HEK293 (cell line): ENCODE measurements at regions not wholly inside any gene's neighbourhood (a gene's known extent, or its start where the extent isn't known, plus 50 kb on each side); places are given as distances from the start of the nearest gene placed in this dataset.

ENCODE experiments used
- CTCF ChIA-PET: fragments of 350-600 bp; formaldehyde crosslinking; extraction: SDS; loops from one replicate; lab custom pipeline; 2021; ENCODE audit warnings: antibody characterized with exemption; lab: Yijun Ruan, JAX
- POLR2A ChIA-PET: fragments of 300-600 bp; formaldehyde crosslinking; extraction: SDS; loops from one replicate; lab custom pipeline; 2020; ENCODE audit warnings: antibody characterized with exemption, inconsistent platforms; lab: Yijun Ruan, JAX
- H3K27ac ChIP-seq: fragments of 200-500 bp; sonication (Bioruptor generic); 2 replicates; pipeline ENCODE4 v1.5.1; 2014; ENCODE audit warnings: low read depth, low read length, control low read depth, inconsistent platforms; ENCODE audit errors: extremely low read depth
- H3K36me3 ChIP-seq, 2 experiments: fragments of 200-500 bp in 1 of 2; sonication (Bioruptor generic) in 1 of 2; 1 replicate in 1 of 2; 2 replicates in 1 of 2; pipeline ENCODE4 v1.5.1; 2014 to 2017; ENCODE audit warnings: inconsistent platforms in 2 of 2, low read length in 2 of 2; ENCODE audit not compliant: control insufficient read depth in 2 of 2, insufficient read depth in 1 of 2
- H3K4me1 ChIP-seq: fragments of 200-500 bp; sonication (Bioruptor generic); 2 replicates; pipeline ENCODE4 v1.5.1; 2014; ENCODE audit warnings: mild to moderate bottlenecking, low read length, inconsistent platforms; ENCODE audit not compliant: control insufficient read depth, insufficient read depth
- H3K4me3 ChIP-seq: 2 replicates; pipeline ENCODE4 v1.5.1; 2011; ENCODE audit warnings: low read depth, mild to moderate bottlenecking, control low read depth, low read length, moderate library complexity
- H3K9me3 ChIP-seq: fragments of 200-500 bp; sonication (Bioruptor generic); 2 replicates; pipeline ENCODE4 v1.5.1; 2014; ENCODE audit warnings: low read depth, low read length, inconsistent platforms; ENCODE audit not compliant: control insufficient read depth, insufficient read depth
- GLIS1 ChIP-seq: fragments of 450-650 bp; formaldehyde crosslinking; IDR thresholded peaks from 2 replicates; pipeline ENCODE4 v1.5.1; 2016; ENCODE audit warnings: missing biosample characterization, missing genetic modification characterization
- MZF1 ChIP-seq: fragments of 450-650 bp; formaldehyde crosslinking; IDR thresholded peaks from 2 replicates; pipeline ENCODE4 v1.5.1; 2017; ENCODE audit warnings: missing biosample characterization, missing genetic modification characterization, borderline replicate concordance
- PRDM10 ChIP-seq: fragments of 450-650 bp; formaldehyde crosslinking; IDR thresholded peaks from 2 replicates; pipeline ENCODE4 v1.5.1; 2016; ENCODE audit warnings: missing biosample characterization, missing genetic modification characterization
- ZBTB48 ChIP-seq: fragments of 450-650 bp; formaldehyde crosslinking; IDR thresholded peaks from 2 replicates; pipeline ENCODE4 v1.5.1; 2016; ENCODE audit warnings: missing biosample characterization, missing genetic modification characterization
- ZBTB8A ChIP-seq: fragments of 450-650 bp; formaldehyde crosslinking; IDR thresholded peaks from 2 replicates; pipeline ENCODE4 v1.5.1; 2016; ENCODE audit warnings: missing biosample characterization, missing genetic modification characterization
- ZFP69B ChIP-seq: fragments of 450-650 bp; formaldehyde crosslinking; IDR thresholded peaks from 2 replicates; pipeline ENCODE4 v1.5.1; 2016; ENCODE audit warnings: missing biosample characterization, missing genetic modification characterization
- ZNF133 ChIP-seq: fragments of 450-650 bp; formaldehyde crosslinking; IDR thresholded peaks from 2 replicates; pipeline ENCODE4 v1.5.1; 2016; ENCODE audit warnings: missing biosample characterization, missing genetic modification characterization
- ZNF146 ChIP-seq: fragments of 450-650 bp; formaldehyde crosslinking; IDR thresholded peaks from 2 replicates; pipeline ENCODE4 v1.5.1; 2016; ENCODE audit warnings: missing biosample characterization, missing genetic modification characterization
- ZNF184 ChIP-seq: fragments of 450-650 bp; IDR thresholded peaks from 2 replicates; pipeline ENCODE4 v1.5.1; 2018; ENCODE audit warnings: missing biosample characterization, mild to moderate bottlenecking, missing genetic modification characterization
- ZNF19 ChIP-seq: fragments of 450-650 bp; formaldehyde crosslinking; IDR thresholded peaks from 2 replicates; pipeline ENCODE4; 2016; ENCODE audit warnings: missing biosample characterization, missing genetic modification characterization, low read depth
- ZNF2 ChIP-seq: fragments of 450-650 bp; formaldehyde crosslinking; IDR thresholded peaks from 2 replicates; pipeline ENCODE4 v1.5.1; 2016; ENCODE audit warnings: missing biosample characterization, missing genetic modification characterization
- ZNF214 ChIP-seq: fragments of 450-650 bp; formaldehyde crosslinking; IDR thresholded peaks from 2 replicates; pipeline ENCODE4 v1.5.1; 2017; ENCODE audit warnings: missing biosample characterization, mild to moderate bottlenecking, missing genetic modification characterization, borderline replicate concordance
- ZNF239 ChIP-seq: fragments of 450-650 bp; formaldehyde crosslinking; IDR thresholded peaks from 2 replicates; pipeline ENCODE4 v1.5.1; 2016; ENCODE audit warnings: missing biosample characterization, missing genetic modification characterization
- ZNF335 ChIP-seq: fragments of 450-650 bp; formaldehyde crosslinking; conservative IDR thresholded peaks from 2 replicates; pipeline ENCODE4 v1.5.1; 2016; ENCODE audit warnings: missing biosample characterization, missing genetic modification characterization
- ZNF366 ChIP-seq: fragments of 450-650 bp; formaldehyde crosslinking; conservative IDR thresholded peaks from 2 replicates; pipeline ENCODE4 v1.5.1; 2016; ENCODE audit warnings: missing biosample characterization, missing genetic modification characterization
- ZNF391 ChIP-seq: fragments of 450-650 bp; formaldehyde crosslinking; IDR thresholded peaks from 2 replicates; pipeline ENCODE4 v1.5.1; 2016; ENCODE audit warnings: low read depth, missing biosample characterization, missing genetic modification characterization, borderline replicate concordance
- ZNF394 ChIP-seq: fragments of 450-650 bp; formaldehyde crosslinking; IDR thresholded peaks from 2 replicates; pipeline ENCODE4 v1.5.1; 2016; ENCODE audit warnings: missing biosample characterization, missing genetic modification characterization, mild to moderate bottlenecking, moderate library complexity, borderline replicate concordance
- ZNF404 ChIP-seq: fragments of 450-650 bp; formaldehyde crosslinking; IDR thresholded peaks from 2 replicates; pipeline ENCODE4 v1.5.1; 2017; ENCODE audit warnings: missing biosample characterization, missing genetic modification characterization
- ZNF473 ChIP-seq: fragments of 450-650 bp; formaldehyde crosslinking; IDR thresholded peaks from 2 replicates; pipeline ENCODE4 v1.5.1; 2017; ENCODE audit warnings: missing biosample characterization, missing genetic modification characterization
- ZNF560 ChIP-seq: fragments of 450-650 bp; formaldehyde crosslinking; IDR thresholded peaks from 2 replicates; pipeline ENCODE4 v1.5.1; 2017; ENCODE audit warnings: missing biosample characterization, missing genetic modification characterization, borderline replicate concordance
- ZNF571 ChIP-seq: fragments of 450-650 bp; formaldehyde crosslinking; IDR thresholded peaks from 2 replicates; pipeline ENCODE4 v1.5.0; 2017; ENCODE audit warnings: missing biosample characterization, missing genetic modification characterization
- ZNF580 ChIP-seq: fragments of 450-650 bp; formaldehyde crosslinking; IDR thresholded peaks from 2 replicates; pipeline ENCODE4 v1.5.1; 2016; ENCODE audit warnings: missing biosample characterization, missing genetic modification characterization
- ZNF610 ChIP-seq: fragments of 450-650 bp; formaldehyde crosslinking; IDR thresholded peaks from 2 replicates; pipeline ENCODE4 v1.5.1; 2016; ENCODE audit warnings: missing biosample characterization, missing genetic modification characterization, borderline replicate concordance
- ZNF670 ChIP-seq: fragments of 450-650 bp; formaldehyde crosslinking; IDR thresholded peaks from 2 replicates; pipeline ENCODE4 v1.5.1; 2016; ENCODE audit warnings: missing biosample characterization, missing genetic modification characterization, low read depth
- ZNF768 ChIP-seq: fragments of 450-650 bp; formaldehyde crosslinking; IDR thresholded peaks from 2 replicates; pipeline ENCODE4 v1.5.1; 2018; ENCODE audit warnings: missing biosample characterization, mild to moderate bottlenecking, missing genetic modification characterization
- ZNF791 ChIP-seq: fragments of 450-650 bp; formaldehyde crosslinking; IDR thresholded peaks from 2 replicates; pipeline ENCODE4 v1.5.1; 2016; ENCODE audit warnings: missing biosample characterization, missing genetic modification characterization
- ZSCAN18 ChIP-seq: fragments of 450-650 bp; formaldehyde crosslinking; IDR thresholded peaks from 2 replicates; pipeline ENCODE4 v1.5.1; 2016; ENCODE audit warnings: missing biosample characterization, missing genetic modification characterization

- H3K4me1 ChIP-seq = no peaks in the 10 kb centered on the region
- H3K9me3 ChIP-seq = no peaks in the 10 kb centered on the region
- ChIA-PET POLR2A (no interaction called here), CTCF (no interaction called here)
- H3K27ac ChIP-seq = no peak overlapping the region
- no peak for TF ChIP-seq ZNF133 (tag by site-specific recombination)
- no peak for TF ChIP-seq ZNF610 (tag by site-specific recombination)
- TF ChIP-seq ZBTB48 (tag by site-specific recombination) = no peak
- no peak for TF ChIP-seq MZF1 (tag by site-specific recombination)
- no peak for TF ChIP-seq ZNF2 (tag by site-specific recombination)
- no peak for TF ChIP-seq ZNF239
- H3K36me3 ChIP-seq = no peaks in the 10 kb centered on the region
- no peak overlapping the region for H3K4me3 ChIP-seq
Observed at GRCh38 chr5:118015511-118015910, 972.8 kb downstream of the DTWD2 start.

GRCh38 chr5:118009741-118010297 lies 978.5 kb downstream of the DTWD2 start:
- Histone ChIP-seq H3K27ac (no peak overlapping the region), H3K4me3 (no peak overlapping the region), H3K9me3 (no peaks in the 10 kb centered on the region), H3K4me1 (no peaks in the 10 kb centered on the region), H3K36me3 (no peaks in the 10 kb centered on the region)
- TF ChIP-seq ZNF394 = no peak
- no peak for TF ChIP-seq GLIS1 (tag by site-specific recombination)
- TF ChIP-seq ZBTB8A (tag by site-specific recombination) = no peak
- ChIA-PET CTCF (no interaction called here), POLR2A (no interaction called here)

GRCh38 chr5:118008779-118009178 lies 979.6 kb downstream of the DTWD2 start:
- POLR2A ChIA-PET = no interaction called here
- Histone ChIP-seq H3K27ac (no peak overlapping the region), H3K4me1 (no peaks in the 10 kb centered on the region), H3K9me3 (no peaks in the 10 kb centered on the region), H3K36me3 (no peaks in the 10 kb centered on the region), H3K4me3 (no peak overlapping the region)
- no peak for TF ChIP-seq ZNF670 (tag by site-specific recombination)
- TF ChIP-seq ZNF404 (tag by site-specific recombination) = no peak
- TF ChIP-seq ZNF391 (tag by site-specific recombination) = no peak
- no peak for TF ChIP-seq ZNF580 (tag by site-specific recombination)
- TF ChIP-seq PRDM10 = no peak
- no peak for TF ChIP-seq ZNF768 (tag by site-specific recombination)
- TF ChIP-seq GLIS1 (tag by site-specific recombination) = no peak
- no peak for TF ChIP-seq ZNF473 (tag by site-specific recombination)
- no peak for TF ChIP-seq ZFP69B (tag by site-specific recombination)
- TF ChIP-seq ZNF610 (tag by site-specific recombination) = no peak
- TF ChIP-seq ZNF560 (tag by site-specific recombination) = no peak
- TF ChIP-seq ZNF214 (tag by site-specific recombination) = no peak
- no peak for TF ChIP-seq ZNF571
- TF ChIP-seq ZNF146 (tag by site-specific recombination) = no peak
- no peak for TF ChIP-seq ZNF366 (tag by site-specific recombination)
- no peak for TF ChIP-seq ZNF184 (tag by site-specific recombination)
- no peak for TF ChIP-seq ZNF19 (tag by site-specific recombination)
- no peak for TF ChIP-seq ZSCAN18 (tag by site-specific recombination)
- TF ChIP-seq ZNF791 (tag by site-specific recombination) = no peak
- TF ChIP-seq ZNF335 (tag by site-specific recombination) = no peak
- CTCF ChIA-PET = no interaction called here
